ENCODE measurements at regions not wholly inside any gene's neighbourhood (a gene's known extent, or its start where the extent isn't known, plus 50 kb on each side); places are given as distances from the start of the nearest gene placed in this dataset.

DNA sequence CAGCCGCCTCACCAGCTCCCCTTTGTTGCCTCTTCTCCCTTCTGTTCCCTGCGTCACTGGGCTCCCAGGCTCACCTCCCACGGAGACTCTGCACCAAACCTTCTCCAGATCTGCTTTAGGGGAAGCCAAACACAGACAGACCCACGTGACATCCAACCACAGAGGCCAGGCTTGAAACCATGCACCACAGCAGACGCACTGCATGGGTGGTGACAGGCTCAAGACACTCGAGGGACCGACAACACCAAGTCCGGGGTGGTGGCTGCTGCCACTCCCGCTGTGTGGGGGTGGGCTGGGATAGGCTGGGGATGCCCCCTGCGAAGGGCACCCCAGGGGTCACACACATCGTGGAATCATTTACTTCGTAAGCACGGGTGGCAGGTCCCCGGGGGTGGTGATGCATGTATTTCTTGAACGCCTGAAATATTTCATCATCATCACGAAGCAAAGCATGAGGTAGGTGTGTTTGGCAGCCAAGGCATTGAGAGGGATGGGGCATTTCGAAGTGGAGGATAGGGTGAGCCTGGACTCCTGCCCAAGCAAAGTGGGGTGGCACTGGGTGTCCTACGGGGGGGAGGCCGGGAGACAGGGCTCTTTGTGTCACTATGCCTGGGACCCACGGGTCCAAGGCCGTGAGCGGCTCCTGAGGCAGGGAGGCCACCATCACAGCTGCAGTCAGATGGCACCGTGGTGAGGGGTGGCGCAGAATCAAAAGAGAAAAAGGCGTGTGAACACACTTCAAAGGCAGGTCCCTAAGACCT, 66.8 kb upstream of the RFLNA start:
- FAIRE-seq, result no peak

DNA sequence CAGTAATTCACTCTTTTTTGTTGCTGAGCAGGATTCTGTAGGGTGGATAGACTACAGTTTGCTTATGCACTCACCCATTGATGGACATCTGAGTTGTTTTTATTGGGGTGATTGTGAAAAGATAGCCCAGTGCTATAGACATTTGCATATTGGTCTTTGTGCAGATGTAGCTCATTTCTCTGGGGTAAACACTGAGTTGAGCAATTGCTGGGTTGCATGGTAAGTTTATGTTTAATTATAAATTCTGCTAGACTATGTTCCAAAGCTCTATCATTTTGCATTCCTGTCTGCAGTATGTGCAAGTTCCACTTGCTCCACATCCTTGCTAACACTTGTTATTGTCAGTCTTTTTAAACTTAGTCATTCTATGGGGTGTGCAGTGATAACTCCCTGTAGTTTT, 65.4 kb upstream of the RFLNA start:
- FAIRE-seq, result no peak

DNA sequence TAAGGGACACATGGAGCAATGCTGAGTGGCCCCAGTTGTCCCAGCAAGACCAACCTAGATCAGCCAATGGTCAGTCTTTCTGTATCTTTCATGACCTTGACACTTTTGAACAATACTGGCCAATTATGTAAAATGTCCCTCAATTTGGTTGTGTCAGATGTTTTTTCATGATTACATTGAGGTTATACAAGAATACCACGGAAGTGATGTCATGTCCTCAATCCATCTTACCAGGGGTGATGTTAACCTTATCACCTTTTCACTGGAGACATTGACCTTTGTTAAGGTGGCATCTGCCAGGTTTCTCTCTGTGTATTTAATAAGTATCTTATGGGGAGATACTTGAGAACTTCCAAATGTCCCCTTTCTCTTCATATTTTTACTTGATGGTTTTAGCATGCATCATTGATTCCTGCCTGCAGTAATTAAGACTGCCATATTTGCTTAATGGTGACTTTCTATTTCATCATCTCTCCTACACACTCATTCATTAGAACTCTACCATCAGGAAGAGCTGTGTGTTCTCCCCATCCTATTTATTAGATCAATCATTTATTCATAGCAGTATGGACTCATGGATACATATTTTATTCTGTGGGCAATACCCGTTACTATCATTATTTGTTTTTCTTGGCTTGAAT, 64.7 kb upstream of the RFLNA start:
- FAIRE-seq, result no peak

DNA sequence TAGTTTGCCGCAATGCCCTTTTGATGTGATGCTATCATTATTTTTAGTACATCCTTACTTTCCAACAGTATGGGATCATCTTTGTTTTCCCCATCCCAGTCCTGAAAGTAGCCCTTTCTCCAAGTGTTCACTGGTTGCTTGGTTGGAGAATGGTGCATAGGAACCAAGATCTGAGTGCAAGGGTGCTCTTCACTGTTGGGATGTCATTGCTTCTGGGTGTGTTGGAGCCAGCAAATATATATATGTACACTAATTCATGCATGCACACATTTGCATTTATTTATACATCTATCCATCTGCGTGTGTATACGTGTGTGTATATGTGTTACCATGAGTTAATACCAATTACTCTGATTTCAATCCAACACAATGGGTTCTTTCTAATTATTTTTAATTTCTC, 64.1 kb upstream of the RFLNA start:
- FAIRE-seq, result no peak

DNA sequence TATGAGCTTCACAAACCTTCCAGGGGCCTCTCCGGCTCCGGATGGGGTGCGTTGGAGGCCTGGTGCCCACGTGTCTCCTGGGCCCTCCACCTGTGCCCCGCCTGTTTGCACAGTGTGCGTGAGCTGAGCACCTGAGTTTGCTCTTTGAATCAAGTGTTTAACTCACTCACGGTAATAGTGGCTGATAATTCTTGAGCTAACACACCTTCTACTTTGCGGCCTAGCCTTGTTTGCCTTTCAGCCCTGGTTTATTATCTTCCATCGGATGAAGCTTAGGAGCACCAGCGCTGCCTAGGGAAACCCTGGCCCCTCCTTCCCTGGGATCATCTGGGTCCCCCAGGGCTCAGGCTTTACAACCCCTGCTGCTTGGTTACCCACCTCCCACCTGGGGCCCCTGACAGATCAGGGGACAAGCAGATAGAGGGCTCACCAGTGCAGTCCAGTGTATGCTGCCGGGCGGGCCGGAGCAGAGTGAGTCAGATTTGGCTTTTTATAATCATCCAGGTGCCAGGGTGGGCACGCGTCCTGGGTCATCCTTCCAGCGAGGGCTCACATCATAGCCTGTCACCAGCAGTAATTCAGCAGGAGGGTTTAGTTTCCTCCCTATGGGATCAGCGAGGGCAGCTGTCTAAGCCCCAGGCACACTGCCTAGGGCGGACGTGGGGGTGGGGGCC, 62.8 kb upstream of the RFLNA start:
- no peak for FAIRE-seq

DNA sequence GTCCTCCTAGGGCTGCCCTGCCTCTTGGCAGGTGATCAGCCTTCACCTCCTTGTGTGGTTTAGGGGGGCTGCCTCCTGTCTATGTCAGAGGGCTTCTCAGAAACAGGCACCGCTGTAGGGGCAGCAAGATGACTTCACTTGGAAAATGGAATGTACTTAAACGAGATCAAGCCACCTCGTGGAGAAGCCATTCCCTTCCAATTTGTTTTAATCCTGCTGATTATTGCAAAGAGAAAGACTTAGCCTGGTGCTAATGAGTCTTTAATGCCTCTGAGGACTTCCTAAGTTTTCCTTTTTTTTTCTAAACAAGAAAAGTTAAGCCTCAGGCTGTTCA, 62.3 kb upstream of the RFLNA start:
- no peak for FAIRE-seq

DNA sequence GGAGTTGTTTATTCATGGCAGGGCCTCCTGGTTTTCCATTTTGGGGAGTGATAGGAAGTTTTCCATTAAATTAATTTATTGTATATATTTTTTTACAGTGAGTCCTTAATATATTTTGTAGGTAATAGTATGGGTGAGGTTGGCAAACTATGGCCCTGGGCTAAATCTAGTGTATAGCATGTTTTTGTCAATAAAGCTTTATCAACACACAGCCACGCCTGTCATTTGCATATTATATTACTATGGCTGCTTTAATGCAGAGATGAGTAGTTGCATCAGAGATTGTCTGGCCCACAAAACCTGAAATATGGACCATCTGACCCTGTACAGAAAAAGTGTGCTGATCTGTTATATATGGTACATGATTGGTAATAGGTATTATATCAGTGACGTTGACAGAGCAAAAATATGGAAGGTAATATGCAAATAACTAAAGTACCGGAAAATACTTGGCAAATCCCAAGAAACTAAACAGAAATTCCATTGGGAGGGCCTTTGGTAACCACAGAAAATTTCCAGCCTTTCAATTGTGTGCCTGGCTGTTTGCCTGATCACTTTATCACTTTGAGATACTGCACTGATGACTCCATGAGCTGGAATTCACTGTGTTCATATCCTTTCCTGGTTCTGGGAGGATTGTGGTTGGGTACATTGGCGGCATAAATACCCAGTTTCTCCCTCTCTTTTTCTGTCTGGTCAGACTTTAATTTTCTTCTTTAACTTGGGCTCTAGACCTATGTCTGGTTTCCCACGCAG, 61.7 kb upstream of the RFLNA start:
- FAIRE-seq, result no peak

DNA sequence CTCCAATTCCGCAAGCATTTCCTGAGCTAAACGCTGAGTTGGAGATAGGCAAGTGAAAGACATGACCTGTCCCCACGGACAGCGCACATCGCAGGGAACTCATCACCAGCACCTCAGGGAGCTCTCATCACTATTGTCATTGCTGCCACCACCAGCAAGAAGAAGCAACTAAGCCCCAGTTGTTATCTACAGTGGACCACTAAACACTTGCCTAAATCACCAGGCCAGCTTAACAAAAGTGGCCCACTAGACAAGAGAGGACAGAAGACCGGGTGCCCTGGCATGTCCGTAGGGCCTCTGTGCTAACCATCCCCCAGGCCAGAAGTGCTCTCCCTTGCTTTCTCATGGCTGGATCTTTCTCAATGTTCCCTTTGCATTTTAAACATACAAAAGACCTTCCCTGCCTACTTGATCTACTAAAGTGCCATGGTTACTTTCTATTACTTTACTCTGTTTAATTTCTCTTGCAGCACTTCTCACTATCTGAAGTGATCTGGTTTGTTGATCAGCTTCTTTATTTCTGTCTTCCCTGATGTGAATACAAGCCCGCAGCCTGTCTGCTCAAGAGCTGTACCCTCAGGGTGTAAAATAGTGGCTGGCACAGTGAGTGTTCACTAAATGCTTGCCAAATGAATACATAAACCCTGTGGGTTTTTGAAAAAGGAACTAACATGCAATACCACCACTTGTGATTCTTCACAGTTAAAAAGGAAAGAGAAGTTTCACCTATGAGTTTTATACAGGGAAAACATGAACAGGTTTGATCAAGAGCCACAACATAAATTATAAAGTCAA, 60.9 kb upstream of the RFLNA start:
- FAIRE-seq, result no peak

DNA sequence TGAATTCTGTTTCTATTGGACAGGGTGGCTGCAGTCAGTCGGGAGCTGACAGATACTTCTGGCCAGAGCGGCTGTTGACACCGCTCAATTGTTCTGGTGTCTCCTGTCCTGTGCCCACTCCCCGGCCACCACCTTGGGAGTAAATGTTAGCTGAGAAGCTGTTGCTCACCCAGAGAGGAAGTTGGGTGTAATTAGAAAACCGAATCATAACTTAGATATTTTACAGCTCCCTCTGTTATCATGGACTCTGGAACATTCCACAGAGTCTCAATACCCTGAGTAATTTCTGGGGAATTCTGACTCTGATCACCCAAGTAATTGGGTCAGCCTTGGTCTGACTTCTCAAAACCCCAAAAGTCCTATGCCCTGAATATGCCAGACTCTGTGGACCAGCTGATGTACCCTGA, 58.3 kb upstream of the RFLNA start:
- FAIRE-seq, result no peak

DNA sequence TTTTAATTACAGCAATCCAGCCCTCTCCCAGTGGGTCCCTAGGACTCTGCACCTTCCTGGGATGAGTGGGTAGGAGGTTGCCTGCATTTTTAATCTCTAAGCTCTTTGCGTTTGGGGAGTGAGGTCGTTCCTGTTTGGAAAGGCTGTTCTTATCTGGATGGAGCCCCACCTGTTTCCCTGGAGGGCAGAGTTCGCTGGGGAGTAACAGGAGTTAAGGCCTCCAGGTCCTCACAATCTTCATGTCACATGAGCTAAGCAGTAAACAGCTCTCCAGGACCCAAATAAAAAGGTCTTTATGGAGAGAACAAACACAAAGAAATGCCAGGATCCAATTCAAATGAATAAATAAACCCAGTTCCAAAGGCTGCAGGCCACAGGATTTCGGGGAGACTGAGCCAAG, 56.0 kb upstream of the RFLNA start:
- FAIRE-seq, result no peak

DNA sequence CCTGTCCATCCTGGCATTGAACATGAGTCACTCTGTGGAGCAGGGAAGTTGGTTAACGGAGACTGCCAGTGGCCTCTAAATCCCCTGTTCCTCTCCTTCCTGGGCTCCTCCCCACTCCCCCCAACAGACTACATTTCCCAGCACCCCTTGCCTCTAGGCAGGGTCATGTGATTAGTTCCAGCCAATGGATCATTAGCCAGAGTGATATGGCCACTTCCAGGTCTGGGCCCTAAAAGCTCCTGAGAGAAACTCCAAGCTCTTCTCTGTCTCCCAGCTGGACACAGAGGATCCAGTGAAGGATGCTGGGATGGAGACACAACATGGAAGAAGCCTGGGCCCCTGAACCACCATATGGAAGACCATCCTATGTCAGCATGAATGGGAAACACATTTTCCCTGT, 54.4 kb upstream of the RFLNA start:
- FAIRE-seq, result no peak

DNA sequence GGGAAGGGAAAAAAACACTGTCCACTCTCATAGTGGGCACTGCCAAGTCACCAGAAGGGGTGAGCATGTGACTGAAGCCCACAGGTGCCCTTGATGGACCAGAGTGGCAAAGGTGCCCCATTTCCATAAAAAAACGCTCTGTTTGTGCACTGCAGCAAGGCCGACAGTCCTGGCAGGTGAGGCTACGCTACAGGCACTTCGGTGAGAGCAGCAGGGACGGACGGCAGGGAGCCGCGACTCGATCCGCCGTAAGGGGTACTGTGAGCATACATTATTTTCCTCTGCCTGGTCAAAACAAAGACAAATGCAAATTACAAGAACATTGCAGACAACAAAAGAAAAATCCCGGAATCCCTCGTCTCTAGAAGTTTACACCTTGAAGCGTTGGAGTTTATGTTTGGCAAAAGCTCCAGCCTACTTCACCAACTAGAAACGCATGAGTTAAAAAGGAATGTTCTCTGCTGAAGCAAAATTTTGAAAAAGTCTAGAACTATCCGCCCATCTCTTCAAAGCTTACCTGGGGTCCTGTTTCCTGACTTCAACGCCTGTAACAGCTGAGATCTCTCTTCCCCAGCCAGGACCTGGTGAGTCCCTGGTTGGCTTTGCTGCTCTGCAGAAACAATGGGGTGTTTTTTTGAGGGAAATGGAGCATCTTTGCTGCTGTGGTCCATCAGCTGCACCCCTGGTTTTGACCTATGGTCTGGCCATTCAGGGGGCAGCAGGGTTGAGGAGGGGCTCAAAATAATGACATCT, 52.9 kb upstream of the RFLNA start:
- FAIRE-seq, result no peak

DNA sequence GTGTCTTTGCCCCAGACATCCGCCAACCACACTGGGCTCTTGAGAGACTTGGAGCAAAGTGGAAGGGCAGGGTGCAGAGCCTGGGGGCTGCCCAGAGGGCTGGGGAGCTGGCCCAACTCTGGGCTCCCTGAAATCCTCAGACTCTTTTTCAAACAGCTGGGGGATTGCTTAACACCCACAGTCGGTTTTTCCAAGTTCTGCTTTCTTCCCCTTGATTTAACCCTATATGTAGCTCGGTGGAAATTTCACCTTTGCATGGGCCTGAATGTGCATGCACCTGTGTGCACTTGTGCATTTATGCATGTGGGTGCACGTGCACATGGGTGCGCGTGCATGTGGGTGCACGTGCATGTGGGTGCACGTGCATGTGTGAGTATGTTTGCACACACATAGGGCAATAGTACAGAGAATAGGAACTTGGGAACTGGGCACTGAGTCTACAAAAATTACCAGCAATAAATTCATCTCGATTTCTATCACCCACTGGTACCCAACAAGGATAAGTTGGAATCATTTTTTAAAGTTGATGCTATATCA, 52.3 kb upstream of the RFLNA start:
- no peak for FAIRE-seq

DNA sequence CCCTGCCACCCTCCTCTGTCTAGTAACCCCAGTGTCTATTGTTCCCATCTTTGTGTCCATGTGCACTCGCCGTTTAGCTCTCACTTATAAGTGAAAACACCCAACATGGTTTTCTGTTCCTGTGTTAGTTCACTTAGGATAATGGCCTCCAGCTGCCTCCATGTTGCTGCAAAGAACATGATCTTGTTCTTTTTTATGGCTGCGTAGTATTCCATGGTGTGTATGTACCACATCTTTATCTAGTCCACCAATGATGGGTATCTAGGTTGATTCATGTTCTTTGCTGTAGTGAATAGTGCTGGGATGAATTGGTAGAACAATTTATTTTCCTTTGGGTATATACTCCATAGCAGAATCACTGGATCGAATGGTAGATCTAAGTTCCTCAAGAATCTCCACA, 51.0 kb upstream of the RFLNA start:
- FAIRE-seq, result no peak

All from islet of Langerhans (tissue), 1 donor.